HG03045 (cell line): ENCODE measurements at regions not wholly inside any gene's neighbourhood (a gene's known extent, or its start where the extent isn't known, plus 50 kb on each side); places are given as distances from the start of the nearest gene placed in this dataset.
"Not testable (repeated sequence)": the region's sequence is repeated elsewhere in the genome, so short reads cannot be mapped to it uniquely, and the experiment has no call there.

Experiments used
- ATAC-seq: cut with Tn5 transposase; IDR thresholded peaks from one replicate; pipeline ENCODE4 v1.9.1; 2021; ENCODE audit warnings: mild to moderate bottlenecking, moderate library complexity; ENCODE audit not compliant: unreplicated experiment

GRCh38 chr12:43193096-43193495 is 358.9 kb downstream of the ADAMTS20 start:
- ATAC-seq: not testable (repeated sequence)

- not testable (repeated sequence) for ATAC-seq
Observed at GRCh38 chr12:43192442-43192841, 359.6 kb downstream of the ADAMTS20 start.

GRCh38 chr12:43180242-43180641 is 371.8 kb downstream of the ADAMTS20 start:
- ATAC-seq: no peak

- no peak for ATAC-seq
Observed at GRCh38 chr12:43179486-43179885, 372.5 kb downstream of the ADAMTS20 start.

GRCh38 chr12:43177276-43177675 is 374.7 kb downstream of the ADAMTS20 start:
- no peak for ATAC-seq

- ATAC-seq: no peak
Observed at GRCh38 chr12:43169115-43169681, 382.8 kb downstream of the ADAMTS20 start.

GRCh38 chr12:43167691-43168090 is 384.3 kb downstream of the ADAMTS20 start:
- no peak for ATAC-seq

GRCh38 chr12:43165351-43165750 is 386.7 kb downstream of the ADAMTS20 start:
- ATAC-seq: no peak

- no peak for ATAC-seq
Observed at GRCh38 chr12:43162138-43162537, 389.9 kb downstream of the ADAMTS20 start.

- no peak for ATAC-seq
Observed at GRCh38 chr12:43159506-43159905, 392.5 kb downstream of the ADAMTS20 start.

GRCh38 chr12:43158126-43158525 is 393.9 kb downstream of the ADAMTS20 start:
- no peak for ATAC-seq

- no peak for ATAC-seq
Observed at GRCh38 chr12:43155376-43155775, 396.6 kb downstream of the ADAMTS20 start.

- no peak for ATAC-seq
Observed at GRCh38 chr12:43154498-43155045, 397.4 kb downstream of the ADAMTS20 start.

- no peak for ATAC-seq
Observed at GRCh38 chr12:43151441-43151981, 400.5 kb downstream of the ADAMTS20 start.

GRCh38 chr12:43148691-43149090 is 403.3 kb downstream of the ADAMTS20 start:
- ATAC-seq: no peak

- ATAC-seq: no peak
Observed at GRCh38 chr12:43147878-43148277, 404.1 kb downstream of the ADAMTS20 start.

GRCh38 chr12:43145481-43145880 is 406.5 kb downstream of the ADAMTS20 start:
- no peak for ATAC-seq

GRCh38 chr12:43143278-43143677 is 408.7 kb downstream of the ADAMTS20 start:
- ATAC-seq: no peak

GRCh38 chr12:43132291-43132690 is 419.7 kb downstream of the ADAMTS20 start:
- ATAC-seq: no peak

GRCh38 chr12:43131301-43131700 is 420.7 kb downstream of the ADAMTS20 start:
- no peak for ATAC-seq

GRCh38 chr12:43127886-43128549 is 424.0 kb downstream of the ADAMTS20 start:
- no peak for ATAC-seq
